ENCODE measurements at regions not wholly inside any gene's neighbourhood (a gene's known extent, or its start where the extent isn't known, plus 50 kb on each side); places are given as distances from the start of the nearest gene placed in this dataset.
"Not testable (repeated sequence)": the region's sequence is repeated elsewhere in the genome, so short reads cannot be mapped to it uniquely, and the experiment has no call there.

DNA sequence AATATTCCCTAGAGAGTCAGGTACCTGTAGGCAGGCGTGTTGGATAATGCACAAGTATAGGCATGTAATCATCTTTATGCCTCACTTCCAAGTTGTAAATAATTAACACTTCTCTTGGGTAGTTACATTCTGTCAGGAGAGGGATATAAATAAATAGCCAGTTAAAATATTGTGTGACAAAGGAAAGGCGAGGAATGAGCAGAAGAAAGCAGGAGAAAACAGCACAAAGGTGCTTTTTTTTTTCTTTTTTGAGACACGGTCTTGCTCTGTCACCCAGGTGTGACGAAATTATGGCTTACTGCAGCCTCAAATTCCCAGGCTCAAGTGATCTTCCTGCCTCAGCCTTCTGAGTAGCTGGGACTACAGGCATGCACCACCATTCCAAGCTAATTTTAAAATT, 99.2 kb upstream of the LYZL2 start:
- DNase-seq, result peak; percentile 22

GRCh38 chr10:30728127-30728526, 98.6 kb upstream of the LYZL2 start:
- no peak for DNase-seq

- DNase-seq, result no peak
These were observed 98.0 kb upstream of the LYZL2 start for GRCh38 chr10:30727524-30727923.

- not testable (repeated sequence) for DNase-seq
These were observed 97.3 kb upstream of the LYZL2 start for GRCh38 chr10:30726783-30727414.

DNA sequence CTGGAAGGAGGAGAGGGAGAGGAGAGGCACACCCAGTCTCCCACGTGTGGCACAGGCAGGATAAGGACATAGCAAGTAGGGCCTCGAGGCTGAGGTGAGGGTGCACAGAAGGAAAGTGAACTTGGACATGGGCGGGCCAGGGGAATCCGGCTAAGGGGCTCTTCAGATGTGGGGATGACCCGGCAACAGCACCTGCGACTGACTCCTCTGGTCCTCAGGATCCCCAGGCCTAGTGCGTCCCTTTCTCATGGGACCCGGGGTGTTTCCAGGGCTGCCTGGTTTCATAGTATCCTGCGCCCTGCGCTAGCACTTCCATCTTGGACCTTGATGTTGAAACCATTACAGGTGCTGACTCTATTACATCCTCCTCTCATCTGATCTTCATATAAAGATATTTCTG, 96.1 kb upstream of the LYZL2 start:
- DNase-seq, result no peak

DNA sequence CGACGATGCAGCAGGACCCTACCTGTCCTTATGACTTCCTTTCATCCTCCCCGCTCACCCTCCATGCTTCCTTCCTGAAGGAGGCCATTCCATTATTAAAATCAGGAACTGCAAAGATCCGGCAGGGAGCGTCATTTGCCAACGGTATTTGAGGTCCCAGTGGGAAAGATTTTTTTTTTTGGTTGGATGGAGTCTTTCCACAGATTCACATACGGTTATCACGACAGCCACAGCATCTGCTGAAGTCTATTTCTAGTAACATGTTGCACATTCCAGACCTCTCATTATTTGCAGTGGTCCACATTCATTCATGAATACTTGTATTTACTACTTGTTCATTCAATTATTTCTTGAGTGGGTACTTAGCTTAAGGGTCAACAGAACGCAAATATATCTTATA, 94.7 kb upstream of the LYZL2 start:
- DNase-seq, result no peak

- DNase-seq, result no peak
These were observed 93.5 kb upstream of the LYZL2 start for GRCh38 chr10:30722956-30723620.

DNA sequence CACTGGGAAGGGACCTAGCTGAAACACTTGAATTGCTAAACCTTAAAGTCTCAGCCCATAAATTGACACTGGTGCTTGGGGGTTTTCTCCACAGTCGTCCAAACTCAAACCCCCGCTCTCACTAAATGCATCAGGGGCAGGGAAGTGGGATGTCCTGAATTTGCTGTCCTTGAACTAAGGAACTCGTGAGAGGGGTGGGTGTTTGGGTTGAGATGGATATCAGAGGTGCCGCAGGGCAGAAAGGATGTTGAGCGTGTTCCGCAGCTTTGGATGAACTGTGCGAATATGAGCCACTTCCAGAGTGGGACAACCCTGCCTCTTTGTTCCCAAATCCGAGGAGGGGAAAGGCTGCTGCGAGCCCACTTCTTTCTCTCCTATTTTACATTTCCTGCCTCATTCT, 90.3 kb upstream of the LYZL2 start:
- DNase-seq, result no peak

- DNase-seq, result no peak
These were observed 80.3 kb upstream of the LYZL2 start for GRCh38 chr10:30709700-30710358.

GRCh38 chr10:30709229-30709628, 79.7 kb upstream of the LYZL2 start:
- no peak for DNase-seq

- DNase-seq, result no peak
These were observed 78.7 kb upstream of the LYZL2 start for GRCh38 chr10:30708234-30708633.

- DNase-seq, result not testable (repeated sequence)
These were observed 76.6 kb upstream of the LYZL2 start for GRCh38 chr10:30706189-30706588.

GRCh38 chr10:30705625-30706149, 76.1 kb upstream of the LYZL2 start:
- DNase-seq, result no peak

DNA sequence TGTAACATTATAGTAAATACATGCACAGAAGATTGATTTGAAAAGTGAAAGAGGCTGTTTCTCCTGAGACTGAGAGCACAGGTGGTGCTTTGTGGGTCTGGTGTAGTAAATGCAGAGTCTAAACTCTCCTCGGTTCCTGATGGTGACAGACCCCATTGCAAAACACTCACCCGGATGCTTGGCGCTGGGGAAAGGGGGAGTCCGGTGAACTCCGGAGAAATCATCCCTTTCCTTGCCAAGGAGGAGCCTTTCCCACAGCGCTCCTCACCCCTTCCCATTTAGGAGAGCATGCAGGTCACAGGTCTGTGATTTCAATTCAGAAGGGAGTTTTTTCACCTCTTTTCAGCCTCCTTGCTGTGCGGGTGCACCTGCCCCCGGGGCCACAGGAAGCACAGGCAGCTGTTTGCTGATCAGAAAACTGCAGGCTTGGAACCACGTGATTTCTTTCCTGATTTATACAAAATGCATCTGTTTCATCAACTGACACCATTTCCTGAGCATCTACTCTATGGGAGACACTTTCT, 75.6 kb upstream of the LYZL2 start:
- DNase-seq, result no peak

DNA sequence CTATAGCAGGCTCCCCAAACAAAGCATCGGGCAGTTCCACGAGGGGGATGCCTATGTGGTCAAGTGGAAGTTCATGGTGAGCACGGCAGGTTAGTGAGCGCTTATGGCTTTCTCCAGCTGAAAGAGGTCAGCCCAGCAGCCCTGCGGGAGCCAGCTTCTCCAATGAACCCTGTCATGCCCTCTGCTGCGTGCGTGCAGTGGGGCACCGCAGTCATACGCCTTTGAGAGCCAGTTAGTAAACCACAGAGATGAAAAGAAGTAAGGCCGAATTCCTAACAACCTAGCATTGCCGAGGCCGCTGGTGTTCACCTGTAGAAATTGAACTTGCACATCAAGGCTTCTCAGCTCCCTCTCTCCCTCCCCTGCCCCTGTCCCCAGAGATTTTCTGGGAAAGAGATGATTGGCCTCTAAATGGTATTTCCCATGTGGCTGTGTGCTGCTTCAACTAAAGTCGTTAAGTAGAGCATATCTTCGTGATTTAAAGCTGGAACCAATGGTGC, 75.1 kb upstream of the LYZL2 start:
- DNase-seq, result not testable (repeated sequence)

DNA sequence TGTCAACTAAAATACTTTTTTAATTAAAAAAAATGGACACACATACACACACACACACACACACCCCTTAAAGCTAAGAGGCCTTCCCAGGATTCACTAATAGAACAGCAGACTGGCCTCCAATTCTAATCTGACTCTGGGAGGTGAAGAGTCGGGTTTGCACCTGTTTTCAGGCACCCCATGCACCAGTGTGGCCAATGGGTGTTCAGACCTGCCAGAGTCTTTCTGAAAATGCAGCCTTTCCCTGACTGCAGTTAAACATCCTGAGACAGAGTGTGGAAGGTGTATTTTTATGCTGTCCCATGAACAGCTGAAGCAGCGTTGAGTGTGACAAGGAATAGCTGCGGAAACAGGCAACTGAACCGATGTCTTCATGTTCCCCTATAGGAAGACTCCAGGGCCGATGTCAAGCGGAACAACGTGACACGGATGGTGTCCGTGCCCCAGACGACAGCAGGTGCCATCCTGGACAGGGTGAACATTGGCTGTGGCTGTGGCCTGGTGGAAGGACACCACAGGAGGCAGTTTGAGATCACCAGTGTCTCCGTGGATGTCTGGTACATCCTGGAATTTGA, 74.6 kb upstream of the LYZL2 start:
- no peak for DNase-seq

DNA sequence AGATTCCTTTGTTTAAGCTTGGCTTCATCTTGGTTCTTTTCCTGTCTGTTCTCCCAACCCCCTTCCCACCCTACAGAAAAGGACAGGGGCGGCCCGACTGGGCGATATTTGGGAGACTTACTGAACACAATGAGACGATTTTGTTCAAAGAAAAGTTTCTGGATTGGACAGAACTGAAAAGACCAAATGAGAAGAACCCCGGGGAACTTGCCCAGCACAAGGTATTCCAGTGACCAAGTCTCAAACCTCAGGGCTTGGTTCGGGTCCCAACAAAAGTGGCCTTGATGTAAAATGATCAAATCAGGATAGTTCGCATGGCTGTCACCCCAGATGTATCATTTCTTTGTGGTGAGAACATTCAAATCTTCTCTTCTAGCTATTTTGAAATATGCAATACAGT, 73.9 kb upstream of the LYZL2 start:
- DNase-seq, result not testable (repeated sequence)

DNA sequence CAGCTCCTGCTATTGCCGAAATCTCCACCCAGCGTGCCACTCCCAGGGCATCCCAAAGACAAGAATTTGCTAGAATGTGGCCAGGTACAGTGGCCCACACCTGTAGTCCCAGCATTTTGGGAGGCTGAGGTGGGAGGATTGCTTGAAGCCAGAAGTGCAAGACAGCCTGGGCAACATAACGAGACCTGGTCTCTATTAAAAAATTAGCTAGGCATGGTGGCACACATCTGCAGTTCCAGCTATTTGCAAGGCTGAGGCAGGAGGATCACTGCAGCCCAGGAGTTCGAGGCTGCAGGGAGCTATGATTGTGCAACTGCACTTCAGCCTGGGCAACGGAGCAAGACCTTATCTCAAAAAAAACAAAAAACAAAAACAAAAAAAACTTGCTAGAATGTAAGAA, 73.3 kb upstream of the LYZL2 start:
- DNase-seq, result no peak

DNA sequence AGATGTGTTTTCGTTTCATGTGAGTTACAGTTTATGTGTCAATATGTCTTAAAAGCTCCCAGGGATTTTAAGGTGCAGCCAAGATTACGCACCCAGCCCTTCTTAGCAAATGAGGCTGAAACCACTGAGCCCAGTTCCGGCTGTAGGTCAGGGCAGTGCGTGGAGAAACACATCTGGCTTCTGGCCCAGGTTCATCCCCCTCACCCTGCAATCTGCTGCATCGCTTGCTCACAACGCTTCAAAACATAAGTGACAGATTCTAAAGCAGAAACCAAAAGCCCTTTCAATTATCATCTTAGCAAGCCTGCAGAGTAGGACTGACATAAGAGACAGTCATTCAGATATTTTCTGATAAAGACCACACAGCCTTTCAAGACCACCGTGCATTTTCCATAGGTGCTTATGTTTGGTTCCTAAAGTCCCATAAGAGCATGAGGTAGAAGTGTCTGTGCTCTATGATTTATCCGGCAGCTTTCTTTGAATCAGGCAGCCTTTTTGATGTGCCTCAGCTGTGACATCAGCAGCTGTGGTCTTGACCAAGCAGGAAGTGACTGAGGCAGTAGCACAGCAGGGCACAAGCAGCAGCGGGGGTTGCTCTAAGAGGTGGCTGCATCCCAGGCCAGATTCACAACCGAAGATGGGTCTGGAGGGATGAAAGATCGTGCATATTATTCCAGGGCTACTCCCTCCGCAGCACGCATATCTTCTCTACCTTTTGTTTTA, 72.1 kb upstream of the LYZL2 start:
- no peak for DNase-seq

DNA sequence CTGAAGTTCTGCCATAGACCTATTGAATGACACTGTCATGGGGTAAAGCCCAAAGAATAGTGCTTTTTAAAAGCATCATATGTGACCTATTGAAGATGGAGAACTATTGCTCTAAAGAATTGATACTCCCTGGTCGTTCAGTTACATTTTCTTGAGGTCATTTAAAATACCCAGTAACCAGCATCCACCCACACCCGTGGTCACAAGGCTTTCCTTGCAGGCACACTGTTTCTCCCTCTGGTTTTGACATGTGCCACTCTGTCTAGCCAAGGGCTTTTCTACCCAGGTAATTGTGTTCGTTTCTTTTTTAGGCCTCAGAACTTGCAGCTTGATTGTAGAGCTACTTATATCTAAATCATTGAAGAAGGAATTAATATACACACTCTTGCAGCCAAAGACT, 68.3 kb upstream of the LYZL2 start:
- DNase-seq, result no peak

DNA sequence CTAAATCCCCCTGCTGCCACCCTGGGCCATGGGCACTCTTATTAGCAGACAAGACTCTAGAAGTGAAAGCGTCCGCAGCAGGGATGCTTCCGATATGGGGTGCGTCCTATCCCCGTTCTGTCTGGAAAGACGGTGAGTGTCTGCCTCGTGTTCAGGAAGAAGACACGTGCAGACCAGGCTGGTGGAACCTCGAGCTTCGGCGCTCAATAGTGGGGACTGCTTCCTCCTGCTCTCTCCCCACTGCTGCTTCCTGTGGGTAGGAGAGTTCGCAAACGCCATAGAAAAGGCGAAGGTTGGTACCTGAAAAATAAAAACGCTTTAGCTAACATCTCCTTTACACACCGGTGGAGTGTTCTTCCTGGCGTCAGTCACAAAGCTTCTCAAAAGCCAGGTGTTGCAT, 67.7 kb upstream of the LYZL2 start:
- DNase-seq, result not testable (repeated sequence)

GRCh38 chr10:30696416-30697185, 67.0 kb upstream of the LYZL2 start:
- not testable (repeated sequence) for DNase-seq

All from DMS79 (cell line).